ENCODE measurements at regions not wholly inside any gene's neighbourhood (a gene's known extent, or its start where the extent isn't known, plus 50 kb on each side); places are given as distances from the start of the nearest gene placed in this dataset.

DNA sequence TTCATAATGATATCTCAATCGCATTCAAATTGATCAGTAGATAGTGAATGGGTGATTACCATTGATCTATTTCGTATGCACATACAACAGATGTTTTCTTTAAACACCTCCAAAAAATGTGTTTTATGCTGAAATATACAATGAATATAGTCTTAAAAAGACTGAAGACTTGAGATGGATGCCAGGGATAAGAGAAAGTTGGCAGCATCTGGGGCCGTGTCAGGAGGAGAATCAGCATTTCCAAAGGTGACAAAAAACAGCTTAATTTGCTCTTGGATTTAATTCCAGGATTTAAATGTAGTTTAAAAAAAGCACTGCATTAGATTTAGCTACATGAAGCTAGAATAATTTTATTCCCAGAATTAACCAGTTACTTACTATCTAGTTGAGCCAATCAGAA is 199.7 kb upstream of the CNTN3 start:
- H3K79me2 ChIP-seq (ENCODE audit: low read length), result no peaks in the 10 kb centered on the region
- no peak overlapping the region for H3K9ac ChIP-seq (ENCODE audit: low read length)
- no peaks in the 10 kb centered on the region for H3K9me2 ChIP-seq (replicated peaks; ENCODE audit: insufficient read depth, low read length)
- H4K20me1 ChIP-seq (ENCODE audit: insufficient read depth, low read length), result no peaks in the 10 kb centered on the region
- H3K4me3 ChIP-seq (ENCODE audit: low read length), result no peak overlapping the region
- no peaks in the 10 kb centered on the region for H3K27me3 ChIP-seq (replicated peaks; ENCODE audit: insufficient read depth, low read length)
- no peaks in the 10 kb centered on the region for H3F3A ChIP-seq (ENCODE audit: insufficient read depth, low read length)
- no peaks in the 10 kb centered on the region for H3K36me3 ChIP-seq (replicated peaks; ENCODE audit: insufficient read depth, low read length)
- H3K9me3 ChIP-seq (replicated peaks; ENCODE audit: insufficient read depth, low read length), result no peaks in the 10 kb centered on the region
- no peak overlapping the region for H2AFZ ChIP-seq (ENCODE audit: low read length)
- H3K27ac ChIP-seq (ENCODE audit: low read length), result no peak overlapping the region
- H3K4me1 ChIP-seq (ENCODE audit: low read length), result no peaks in the 10 kb centered on the region
- TF ChIP-seq EZH2 (optimal IDR thresholded peaks at IDR 0.05; ENCODE audit: low read depth, low read length) (no peak), EZH2phosphoT487 (IDR thresholded peaks at IDR 0.05; ENCODE audit: low read length) (no peak)
- TF ChIP-seq, protein P1, sequence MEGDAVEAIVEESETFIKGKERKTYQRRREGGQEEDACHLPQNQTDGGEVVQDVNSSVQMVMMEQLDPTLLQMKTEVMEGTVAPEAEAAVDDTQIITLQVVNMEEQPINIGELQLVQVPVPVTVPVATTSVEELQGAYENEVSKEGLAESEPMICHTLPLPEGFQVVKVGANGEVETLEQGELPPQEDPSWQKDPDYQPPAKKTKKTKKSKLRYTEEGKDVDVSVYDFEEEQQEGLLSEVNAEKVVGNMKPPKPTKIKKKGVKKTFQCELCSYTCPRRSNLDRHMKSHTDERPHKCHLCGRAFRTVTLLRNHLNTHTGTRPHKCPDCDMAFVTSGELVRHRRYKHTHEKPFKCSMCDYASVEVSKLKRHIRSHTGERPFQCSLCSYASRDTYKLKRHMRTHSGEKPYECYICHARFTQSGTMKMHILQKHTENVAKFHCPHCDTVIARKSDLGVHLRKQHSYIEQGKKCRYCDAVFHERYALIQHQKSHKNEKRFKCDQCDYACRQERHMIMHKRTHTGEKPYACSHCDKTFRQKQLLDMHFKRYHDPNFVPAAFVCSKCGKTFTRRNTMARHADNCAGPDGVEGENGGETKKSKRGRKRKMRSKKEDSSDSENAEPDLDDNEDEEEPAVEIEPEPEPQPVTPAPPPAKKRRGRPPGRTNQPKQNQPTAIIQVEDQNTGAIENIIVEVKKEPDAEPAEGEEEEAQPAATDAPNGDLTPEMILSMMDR (IDR thresholded peaks at IDR 0.05; ENCODE audit: low read length), result no peak
- no peak for DNase-seq
- no peak overlapping the region for H3K4me2 ChIP-seq (ENCODE audit: low read depth, low read length)

DNA sequence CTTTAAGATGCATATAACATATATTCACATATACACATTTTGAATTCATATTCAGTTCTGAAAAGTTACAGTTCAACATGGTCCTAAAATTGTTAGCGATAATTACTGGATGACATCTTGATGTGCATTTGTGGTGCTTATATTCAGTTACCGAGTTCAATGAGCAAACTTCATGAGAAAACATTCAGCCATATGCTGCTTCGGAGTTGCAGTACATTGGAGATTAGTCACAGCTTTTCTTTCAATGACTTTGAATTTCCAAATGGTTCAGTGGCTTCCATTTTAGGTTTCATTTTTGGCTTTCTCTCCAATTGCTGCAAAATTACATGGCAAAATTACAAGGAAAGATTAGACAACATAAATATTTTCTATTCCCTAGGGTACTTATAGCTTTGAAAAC is 198.3 kb upstream of the CNTN3 start:
- Histone ChIP-seq H3F3A (ENCODE audit: insufficient read depth, low read length) (no peaks in the 10 kb centered on the region), H2AFZ (ENCODE audit: low read length) (no peak overlapping the region), H3K36me3 (replicated peaks; ENCODE audit: insufficient read depth, low read length) (no peaks in the 10 kb centered on the region), H3K4me2 (ENCODE audit: low read depth, low read length) (no peak overlapping the region), H3K79me2 (ENCODE audit: low read length) (no peaks in the 10 kb centered on the region), H3K27ac (ENCODE audit: low read length) (no peak overlapping the region), H3K27me3 (replicated peaks; ENCODE audit: insufficient read depth, low read length) (no peaks in the 10 kb centered on the region), H3K9ac (ENCODE audit: low read length) (no peak overlapping the region), H4K20me1 (ENCODE audit: insufficient read depth, low read length) (no peaks in the 10 kb centered on the region), H3K9me2 (replicated peaks; ENCODE audit: insufficient read depth, low read length) (no peaks in the 10 kb centered on the region), H3K4me3 (ENCODE audit: low read length) (no peak overlapping the region), H3K4me1 (ENCODE audit: low read length) (no peaks in the 10 kb centered on the region), H3K9me3 (replicated peaks; ENCODE audit: insufficient read depth, low read length) (no peaks in the 10 kb centered on the region)
- no peak for TF ChIP-seq EZH2phosphoT487 (IDR thresholded peaks at IDR 0.05; ENCODE audit: low read length)
- TF ChIP-seq, protein P1 (IDR thresholded peaks at IDR 0.05; ENCODE audit: low read length), result no peak
- no peak for TF ChIP-seq EZH2 (optimal IDR thresholded peaks at IDR 0.05; ENCODE audit: low read depth, low read length)
- DNase-seq, result no peak

DNA sequence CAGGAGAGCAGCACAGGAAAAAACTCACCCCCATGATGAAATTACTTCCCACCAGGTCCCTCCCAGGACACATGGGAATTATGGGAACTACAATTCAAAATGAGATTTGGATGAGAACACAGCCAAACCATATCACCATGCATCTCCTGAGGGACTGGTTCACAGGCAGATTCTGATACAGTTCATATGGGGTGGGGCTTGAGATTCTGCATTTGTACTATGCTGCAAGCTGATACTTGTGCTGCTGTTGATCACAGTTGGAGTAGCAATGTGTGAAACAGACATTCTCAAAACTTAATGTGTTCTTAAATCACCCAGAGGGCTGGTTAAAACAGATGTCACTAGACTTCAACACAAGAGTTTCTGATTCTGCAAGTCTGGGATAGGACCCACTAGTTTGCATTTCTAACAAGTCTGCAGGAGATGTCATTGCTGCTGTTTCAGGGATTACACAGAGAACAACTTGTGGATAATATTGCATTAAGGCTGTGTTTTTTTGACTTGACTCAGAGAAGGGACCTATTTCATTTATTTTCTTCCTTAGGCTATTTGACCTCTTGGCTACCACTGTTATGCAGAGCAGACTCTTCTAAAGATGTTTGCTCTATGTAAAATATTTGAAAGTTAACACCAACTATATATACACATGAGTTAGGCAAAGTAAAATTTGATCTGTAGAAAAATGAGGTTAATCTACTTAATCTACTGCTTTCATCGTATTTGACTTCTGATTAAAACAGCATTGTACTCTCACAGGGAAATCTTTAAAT is 194.2 kb upstream of the CNTN3 start:
- H3K4me1 ChIP-seq (ENCODE audit: low read length), result no peaks in the 10 kb centered on the region
- H4K20me1 ChIP-seq (ENCODE audit: insufficient read depth, low read length), result no peaks in the 10 kb centered on the region
- no peaks in the 10 kb centered on the region for H3K79me2 ChIP-seq (ENCODE audit: low read length)
- H2AFZ ChIP-seq (ENCODE audit: low read length), result no peak overlapping the region
- no peaks in the 10 kb centered on the region for H3K9me3 ChIP-seq (replicated peaks; ENCODE audit: insufficient read depth, low read length)
- no peaks in the 10 kb centered on the region for H3F3A ChIP-seq (ENCODE audit: insufficient read depth, low read length)
- H3K27me3 ChIP-seq (replicated peaks; ENCODE audit: insufficient read depth, low read length), result no peaks in the 10 kb centered on the region
- no peak overlapping the region for H3K27ac ChIP-seq (ENCODE audit: low read length)
- no peak overlapping the region for H3K4me3 ChIP-seq (ENCODE audit: low read length)
- H3K9ac ChIP-seq (ENCODE audit: low read length), result no peak overlapping the region
- no peak for TF ChIP-seq EZH2phosphoT487 (IDR thresholded peaks at IDR 0.05; ENCODE audit: low read length)
- TF ChIP-seq, protein P1 (IDR thresholded peaks at IDR 0.05; ENCODE audit: low read length), result no peak
- TF ChIP-seq EZH2 (optimal IDR thresholded peaks at IDR 0.05; ENCODE audit: low read depth, low read length), result no peak
- DNase-seq, result no peak
- no peaks in the 10 kb centered on the region for H3K36me3 ChIP-seq (replicated peaks; ENCODE audit: insufficient read depth, low read length)
- no peaks in the 10 kb centered on the region for H3K9me2 ChIP-seq (replicated peaks; ENCODE audit: insufficient read depth, low read length)
- no peak overlapping the region for H3K4me2 ChIP-seq (ENCODE audit: low read depth, low read length)

All from MM.1S (cell line).